Keratinocyte (primary cell): ENCODE measurements at regions not wholly inside any gene's neighbourhood (a gene's known extent, or its start where the extent isn't known, plus 50 kb on each side); places are given as distances from the start of the nearest gene placed in this dataset.

Experiments
- DNase-seq: peaks from one replicate; pipeline ENCODE4 v3.0.0-alpha.2; 2011; ENCODE audit warnings: low read depth, missing footprints, low spot score
- FAIRE-seq: peaks from 2 replicates; lab custom pipeline; 2011; peaks lifted over from hg19 to GRCh38; lab: Jason Lieb, UNC
- H2AFZ ChIP-seq: 2 replicates; pipeline ENCODE4 v1.6.0; 2012; ENCODE audit warnings: low read length, control low read depth, inconsistent platforms; ENCODE audit not compliant: control insufficient read depth
- H3K27ac ChIP-seq: 2 replicates; pipeline ENCODE4 v1.5.1; 2011; ENCODE audit warnings: low read length; ENCODE audit not compliant: control insufficient read depth, insufficient read depth
- H3K27me3 ChIP-seq: 3 replicates; pipeline ENCODE4 v1.6.0; 2011; ENCODE audit warnings: low read length; ENCODE audit not compliant: control insufficient read depth, insufficient read depth; ENCODE audit errors: extremely low read depth
- H3K36me3 ChIP-seq, 2 experiments: 2 replicates in 1 of 2; 3 replicates in 1 of 2; pipeline ENCODE4 v1.5.1; 2011; ENCODE audit warnings: low read length in 2 of 2, mild to moderate bottlenecking in 1 of 2; ENCODE audit not compliant: control insufficient read depth in 2 of 2, insufficient read depth in 2 of 2; ENCODE audit errors: extremely low read depth in 1 of 2
- H3K4me1 ChIP-seq: 3 replicates; pipeline ENCODE4 v1.5.1; 2011; ENCODE audit warnings: low read length; ENCODE audit not compliant: control insufficient read depth, insufficient read depth; ENCODE audit errors: extremely low read depth
- H3K4me2 ChIP-seq: 3 replicates; pipeline ENCODE4 v1.6.0; 2011; ENCODE audit warnings: low read depth, low read length; ENCODE audit not compliant: control insufficient read depth, insufficient read depth; ENCODE audit errors: extremely low read depth
- H3K4me3 ChIP-seq, 3 experiments: fragments of 200-600 bp in 1 of 3; sonication (generic) in 1 of 3; 2 replicates in 2 of 3; 3 replicates in 1 of 3; pipeline ENCODE4 v1.5.1; 2011 to 2016; ENCODE audit warnings: low read length in 3 of 3, mild to moderate bottlenecking in 3 of 3, control low read depth in 2 of 3, inconsistent platforms in 1 of 3, low read depth in 1 of 3, mixed read lengths in 1 of 3, mixed run types in 1 of 3, moderate library complexity in 1 of 3; ENCODE audit not compliant: control insufficient read depth in 2 of 3, insufficient read depth in 2 of 3; ENCODE audit errors: extremely low read depth in 1 of 3
- H3K79me2 ChIP-seq: 2 replicates; pipeline ENCODE4 v1.6.0; 2012; ENCODE audit warnings: low read length; ENCODE audit not compliant: control insufficient read depth, insufficient read depth
- H3K9ac ChIP-seq: 3 replicates; pipeline ENCODE4 v1.6.0; 2011; ENCODE audit warnings: low read length; ENCODE audit not compliant: control insufficient read depth, insufficient read depth; ENCODE audit errors: extremely low read depth
- H3K9me1 ChIP-seq: 3 replicates; pipeline ENCODE4 v1.6.0; 2011; ENCODE audit warnings: low read length; ENCODE audit not compliant: control insufficient read depth, insufficient read depth; ENCODE audit errors: extremely low read depth
- H3K9me3 ChIP-seq: 2 replicates; pipeline ENCODE4 v1.5.1; 2012; ENCODE audit warnings: low read depth, low read length; ENCODE audit not compliant: control insufficient read depth
- H4K20me1 ChIP-seq: 3 replicates; pipeline ENCODE4 v1.6.0; 2011; ENCODE audit warnings: low read length; ENCODE audit not compliant: control insufficient read depth, insufficient read depth; ENCODE audit errors: extremely low read depth
- EZH2 ChIP-seq: IDR thresholded peaks from one replicate; pipeline ENCODE4 v1.6.1; 2012; ENCODE audit warnings: inconsistent platforms, mild to moderate bottlenecking, low read length, moderate library complexity
- dilution Hi-C: fragments of 300-500 bp; cut with MboI; formaldehyde crosslinking; loops from one replicate; pipeline ENCODE4 v1.7.0; 2020; ENCODE audit warnings: low sequenced_read_pairs; ENCODE audit not compliant: extremely low pct_ligation_motif_present
- TF ChIP-seq, protein P1 (sequence below), 3 experiments: IDR thresholded peaks in 1 of 3; conservative IDR thresholded peaks in 1 of 3; optimal IDR thresholded peaks in 1 of 3; 2 replicates in 2 of 3; 3 replicates in 1 of 3; pipeline versions ENCODE3 to v1.5.1; 2011; ENCODE audit warnings: low read length in 3 of 3, mild to moderate bottlenecking in 3 of 3, moderate library complexity in 2 of 3, control low read depth in 1 of 3, inconsistent platforms in 1 of 3; ENCODE audit not compliant: insufficient read depth in 2 of 3; ENCODE audit errors: extremely low read depth in 1 of 3

- H3K4me2 ChIP-seq, result no peak overlapping the region
These were observed 70.8 kb upstream of the SLC35B3 start for GRCh38 chr6:8506126-8506525.

GRCh38 chr6:8499540-8499939 is 64.2 kb upstream of the SLC35B3 start:
- no peaks in the 10 kb centered on the region for H4K20me1 ChIP-seq
- no peak overlapping the region for H3K4me3 ChIP-seq
- DNase-seq, result no peak
- H3K36me3 ChIP-seq, result no peaks in the 10 kb centered on the region
- no peaks in the 10 kb centered on the region for H3K27me3 ChIP-seq
- dilution Hi-C loops, result no loop called here
- TF ChIP-seq, protein P1, sequence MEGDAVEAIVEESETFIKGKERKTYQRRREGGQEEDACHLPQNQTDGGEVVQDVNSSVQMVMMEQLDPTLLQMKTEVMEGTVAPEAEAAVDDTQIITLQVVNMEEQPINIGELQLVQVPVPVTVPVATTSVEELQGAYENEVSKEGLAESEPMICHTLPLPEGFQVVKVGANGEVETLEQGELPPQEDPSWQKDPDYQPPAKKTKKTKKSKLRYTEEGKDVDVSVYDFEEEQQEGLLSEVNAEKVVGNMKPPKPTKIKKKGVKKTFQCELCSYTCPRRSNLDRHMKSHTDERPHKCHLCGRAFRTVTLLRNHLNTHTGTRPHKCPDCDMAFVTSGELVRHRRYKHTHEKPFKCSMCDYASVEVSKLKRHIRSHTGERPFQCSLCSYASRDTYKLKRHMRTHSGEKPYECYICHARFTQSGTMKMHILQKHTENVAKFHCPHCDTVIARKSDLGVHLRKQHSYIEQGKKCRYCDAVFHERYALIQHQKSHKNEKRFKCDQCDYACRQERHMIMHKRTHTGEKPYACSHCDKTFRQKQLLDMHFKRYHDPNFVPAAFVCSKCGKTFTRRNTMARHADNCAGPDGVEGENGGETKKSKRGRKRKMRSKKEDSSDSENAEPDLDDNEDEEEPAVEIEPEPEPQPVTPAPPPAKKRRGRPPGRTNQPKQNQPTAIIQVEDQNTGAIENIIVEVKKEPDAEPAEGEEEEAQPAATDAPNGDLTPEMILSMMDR (optimal IDR thresholded peaks at IDR 0.05 in 1 of 3, IDR thresholded peaks at IDR 0.05 in 1 of 3, conservative IDR thresholded peaks at IDR 0.05 in 1 of 3; ENCODE audit: extremely low read depth in 1 of 3, insufficient read depth in 2 of 3, low read length in 3 of 3), result peak; percentile 46 to 54 (median 51)
- no peak for TF ChIP-seq EZH2
- no peak overlapping the region for H3K4me2 ChIP-seq
- H2AFZ ChIP-seq, result no peak overlapping the region
- no peaks in the 10 kb centered on the region for H3K9me3 ChIP-seq
- no peak overlapping the region for H3K27ac ChIP-seq
- no peak for FAIRE-seq
- H3K79me2 ChIP-seq, result no peaks in the 10 kb centered on the region
- H3K9me1 ChIP-seq, result no peaks in the 10 kb centered on the region
- H3K4me1 ChIP-seq, result no peaks in the 10 kb centered on the region
- H3K9ac ChIP-seq, result no peak overlapping the region

More at GRCh38 chr6:8506126-8506525, 70.8 kb upstream of the SLC35B3 start:
- DNase-seq, result no peak
- no peaks in the 10 kb centered on the region for H3K36me3 ChIP-seq
- no peaks in the 10 kb centered on the region for H4K20me1 ChIP-seq
- no peaks in the 10 kb centered on the region for H3K79me2 ChIP-seq
- TF ChIP-seq, protein P1 (optimal IDR thresholded peaks at IDR 0.05 in 1 of 3, IDR thresholded peaks at IDR 0.05 in 1 of 3, conservative IDR thresholded peaks at IDR 0.05 in 1 of 3; ENCODE audit: extremely low read depth in 1 of 3, insufficient read depth in 2 of 3, low read length in 3 of 3), result no peak
- TF ChIP-seq EZH2, result no peak
- H3K27ac ChIP-seq, result no peak overlapping the region
- H3K9ac ChIP-seq, result no peak overlapping the region
- no peaks in the 10 kb centered on the region for H3K4me1 ChIP-seq
- H3K4me3 ChIP-seq, result no peak overlapping the region
- no peaks in the 10 kb centered on the region for H3K27me3 ChIP-seq
- no peaks in the 10 kb centered on the region for H3K9me1 ChIP-seq
- H2AFZ ChIP-seq, result no peak overlapping the region
- dilution Hi-C loops, result no loop called here
- no peaks in the 10 kb centered on the region for H3K9me3 ChIP-seq
- FAIRE-seq, result no peak
